ENCODE measurements at regions not wholly inside any gene's neighbourhood (a gene's known extent, or its start where the extent isn't known, plus 50 kb on each side); places are given as distances from the start of the nearest gene placed in this dataset.

DNA sequence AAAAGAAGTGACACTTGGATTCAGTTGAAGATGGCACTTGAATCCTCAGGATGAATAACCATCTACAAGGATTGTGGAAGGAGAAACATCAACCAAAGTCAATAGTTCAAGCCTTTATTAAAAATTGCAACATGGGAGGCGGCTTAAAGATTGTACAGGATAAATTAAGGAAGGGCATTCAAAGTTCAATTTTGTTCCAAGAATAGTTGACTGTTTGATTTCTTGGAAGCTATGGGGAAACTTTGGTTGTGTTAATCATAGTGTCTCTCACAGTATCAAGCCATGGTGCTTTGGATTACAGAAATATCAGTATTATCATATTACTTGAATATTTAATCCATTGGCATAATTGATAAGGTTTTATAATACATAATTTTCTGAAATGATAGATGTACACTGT is 1844.3 kb downstream of the MAT2B start:
- DNase-seq (ENCODE audit: low spot score) (no peak), ATAC-seq (ENCODE audit: low read depth) (no peak)
- Histone ChIP-seq H3K4me3 (ENCODE audit: severe bottlenecking) (no peak overlapping the region), H3K36me3 (ENCODE audit: low read depth) (no peaks in the 10 kb centered on the region), H3K27me3 (ENCODE audit: insufficient read depth, poor library complexity, severe bottlenecking) (no peaks in the 10 kb centered on the region), H3K27ac (ENCODE audit: poor library complexity, severe bottlenecking) (no peak overlapping the region), H3K4me1 (ENCODE audit: insufficient read depth, poor library complexity, severe bottlenecking) (no peaks in the 10 kb centered on the region), H3K9me3 (ENCODE audit: severe bottlenecking) (no peaks in the 10 kb centered on the region)
- TF ChIP-seq, protein P1, sequence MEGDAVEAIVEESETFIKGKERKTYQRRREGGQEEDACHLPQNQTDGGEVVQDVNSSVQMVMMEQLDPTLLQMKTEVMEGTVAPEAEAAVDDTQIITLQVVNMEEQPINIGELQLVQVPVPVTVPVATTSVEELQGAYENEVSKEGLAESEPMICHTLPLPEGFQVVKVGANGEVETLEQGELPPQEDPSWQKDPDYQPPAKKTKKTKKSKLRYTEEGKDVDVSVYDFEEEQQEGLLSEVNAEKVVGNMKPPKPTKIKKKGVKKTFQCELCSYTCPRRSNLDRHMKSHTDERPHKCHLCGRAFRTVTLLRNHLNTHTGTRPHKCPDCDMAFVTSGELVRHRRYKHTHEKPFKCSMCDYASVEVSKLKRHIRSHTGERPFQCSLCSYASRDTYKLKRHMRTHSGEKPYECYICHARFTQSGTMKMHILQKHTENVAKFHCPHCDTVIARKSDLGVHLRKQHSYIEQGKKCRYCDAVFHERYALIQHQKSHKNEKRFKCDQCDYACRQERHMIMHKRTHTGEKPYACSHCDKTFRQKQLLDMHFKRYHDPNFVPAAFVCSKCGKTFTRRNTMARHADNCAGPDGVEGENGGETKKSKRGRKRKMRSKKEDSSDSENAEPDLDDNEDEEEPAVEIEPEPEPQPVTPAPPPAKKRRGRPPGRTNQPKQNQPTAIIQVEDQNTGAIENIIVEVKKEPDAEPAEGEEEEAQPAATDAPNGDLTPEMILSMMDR (IDR thresholded peaks at IDR 0.05; ENCODE audit: poor library complexity, severe bottlenecking): no peak

DNA sequence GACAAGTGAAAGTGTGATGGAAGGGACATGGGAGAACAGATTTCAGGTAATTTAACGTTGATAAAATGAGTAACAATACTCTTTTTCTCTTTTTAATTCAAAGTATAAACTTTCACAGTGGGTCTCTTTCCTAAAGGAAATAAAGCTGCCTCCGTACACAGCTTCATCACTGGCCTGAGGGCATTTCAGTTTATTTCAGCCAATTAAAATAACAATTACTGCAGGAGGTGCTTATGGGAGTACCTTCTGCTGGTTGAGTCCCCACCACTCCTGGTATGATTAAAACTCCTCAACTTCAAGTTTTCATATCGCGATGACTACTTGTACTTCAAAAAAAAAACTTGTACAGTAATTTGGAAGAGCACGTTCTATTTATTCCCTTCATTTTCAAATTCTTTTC is 1845.9 kb downstream of the MAT2B start:
- no peaks in the 10 kb centered on the region for H3K9me3 ChIP-seq (ENCODE audit: severe bottlenecking)
- no peak overlapping the region for H3K27ac ChIP-seq (ENCODE audit: poor library complexity, severe bottlenecking)
- no peaks in the 10 kb centered on the region for H3K27me3 ChIP-seq (ENCODE audit: insufficient read depth, poor library complexity, severe bottlenecking)
- DNase-seq (ENCODE audit: low spot score) (no peak), ATAC-seq (ENCODE audit: low read depth) (no peak)
- H3K4me1 ChIP-seq (ENCODE audit: insufficient read depth, poor library complexity, severe bottlenecking): no peaks in the 10 kb centered on the region
- TF ChIP-seq, protein P1 (IDR thresholded peaks at IDR 0.05; ENCODE audit: poor library complexity, severe bottlenecking): no peak
- no peaks in the 10 kb centered on the region for H3K36me3 ChIP-seq (ENCODE audit: low read depth)
- no peak overlapping the region for H3K4me3 ChIP-seq (ENCODE audit: severe bottlenecking)

DNA sequence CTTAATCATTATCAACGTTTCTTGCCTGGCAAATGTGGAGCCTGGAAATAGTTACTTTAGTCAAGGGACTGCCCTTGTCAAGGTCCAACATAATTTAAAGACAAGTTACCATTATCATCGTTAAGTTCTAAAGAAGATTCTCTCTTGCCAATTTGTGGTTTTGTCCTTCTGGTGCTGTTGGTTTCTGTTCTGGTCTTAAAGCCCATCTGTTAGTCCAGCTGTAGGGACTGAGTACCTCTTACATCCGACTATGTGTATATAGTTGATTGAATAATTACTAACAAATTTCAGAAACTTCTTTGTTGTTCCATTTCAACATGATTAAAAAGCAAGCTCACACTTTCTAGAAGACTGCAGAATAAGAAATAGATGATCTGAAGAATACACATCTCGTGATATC is 1854.9 kb downstream of the MAT2B start:
- no peaks in the 10 kb centered on the region for H3K9me3 ChIP-seq (ENCODE audit: severe bottlenecking)
- no peak for DNase-seq (ENCODE audit: low spot score)
- H3K36me3 ChIP-seq (ENCODE audit: low read depth): no peaks in the 10 kb centered on the region
- no peak overlapping the region for H3K4me3 ChIP-seq (ENCODE audit: severe bottlenecking)
- H3K27me3 ChIP-seq (ENCODE audit: insufficient read depth, poor library complexity, severe bottlenecking): no peaks in the 10 kb centered on the region
- TF ChIP-seq, protein P1 (IDR thresholded peaks at IDR 0.05; ENCODE audit: poor library complexity, severe bottlenecking): no peak
- no peaks in the 10 kb centered on the region for H3K4me1 ChIP-seq (ENCODE audit: insufficient read depth, poor library complexity, severe bottlenecking)
- no peak for ATAC-seq (ENCODE audit: low read depth)
- no peak overlapping the region for H3K27ac ChIP-seq (ENCODE audit: poor library complexity, severe bottlenecking)

DNA sequence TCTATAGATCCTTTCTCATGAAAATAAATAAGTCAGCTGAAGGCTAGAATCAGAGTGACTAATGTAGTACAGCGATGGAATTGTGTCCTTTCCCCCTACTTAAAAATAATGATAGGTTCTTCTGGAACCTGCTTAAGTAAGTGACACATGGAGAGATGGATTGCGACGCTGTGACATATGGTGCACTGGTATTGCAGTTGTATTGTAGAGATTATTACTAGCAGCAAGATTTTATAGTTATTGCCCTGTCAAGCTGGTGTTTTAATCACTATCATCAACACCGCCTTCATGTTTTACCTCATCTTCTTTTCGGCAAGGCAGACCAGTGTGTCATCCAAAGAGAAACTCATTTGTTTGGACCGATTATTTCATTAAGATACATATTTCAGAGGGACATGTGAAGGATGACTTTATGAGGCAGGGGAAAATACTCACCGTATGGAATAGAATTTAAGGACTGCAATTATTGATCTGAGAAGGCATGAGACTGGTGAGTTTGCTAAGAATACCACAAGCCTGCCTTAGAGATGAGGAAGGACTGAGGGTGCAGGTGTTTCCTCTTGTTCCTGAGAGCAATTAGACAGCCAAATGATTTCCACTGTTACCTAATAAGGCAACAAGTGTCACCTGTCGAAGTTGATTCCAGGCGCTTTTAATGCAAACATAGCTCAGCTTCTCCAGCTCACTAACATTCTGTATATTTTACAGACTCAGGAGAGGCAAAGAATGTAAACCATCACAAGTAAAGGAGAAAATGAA is 1855.5 kb downstream of the MAT2B start:
- no peak for DNase-seq (ENCODE audit: low spot score)
- Histone ChIP-seq H3K4me1 (ENCODE audit: insufficient read depth, poor library complexity, severe bottlenecking) (no peaks in the 10 kb centered on the region), H3K27me3 (ENCODE audit: insufficient read depth, poor library complexity, severe bottlenecking) (no peaks in the 10 kb centered on the region), H3K9me3 (ENCODE audit: severe bottlenecking) (no peaks in the 10 kb centered on the region), H3K4me3 (ENCODE audit: severe bottlenecking) (no peak overlapping the region), H3K27ac (ENCODE audit: poor library complexity, severe bottlenecking) (no peak overlapping the region), H3K36me3 (ENCODE audit: low read depth) (no peaks in the 10 kb centered on the region)
- ATAC-seq (ENCODE audit: low read depth): no peak
- TF ChIP-seq, protein P1 (IDR thresholded peaks at IDR 0.05; ENCODE audit: poor library complexity, severe bottlenecking): no peak

DNA sequence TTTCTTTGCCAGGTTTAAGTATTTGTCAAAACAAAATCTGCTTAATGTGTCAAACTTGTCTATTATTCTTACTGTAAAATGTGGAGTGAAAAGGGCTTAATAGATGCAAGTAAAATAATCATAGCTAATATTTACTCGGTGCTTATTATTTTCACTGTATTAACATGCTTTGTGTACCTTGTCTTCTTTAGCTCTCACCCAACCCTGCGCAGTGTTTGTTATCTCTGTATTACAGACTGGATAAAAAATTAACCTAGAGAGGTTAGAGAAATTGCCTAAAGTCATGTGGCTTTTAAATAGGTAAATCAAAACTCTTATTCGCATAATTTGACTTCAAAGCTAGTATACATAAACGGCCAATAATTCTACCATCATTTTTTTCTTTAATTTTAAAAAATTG is 1864.8 kb downstream of the MAT2B start:
- TF ChIP-seq, protein P1 (IDR thresholded peaks at IDR 0.05; ENCODE audit: poor library complexity, severe bottlenecking): no peak
- Histone ChIP-seq H3K9me3 (ENCODE audit: severe bottlenecking) (no peaks in the 10 kb centered on the region), H3K27me3 (ENCODE audit: insufficient read depth, poor library complexity, severe bottlenecking) (peaks cover 11% of the 10 kb centered on the region)

More for the DNA sequence above, 1864.8 kb downstream of the MAT2B start:
- no peak for DNase-seq (ENCODE audit: low spot score)
- H3K27ac ChIP-seq (ENCODE audit: poor library complexity, severe bottlenecking): no peak overlapping the region
- H3K4me1 ChIP-seq (ENCODE audit: insufficient read depth, poor library complexity, severe bottlenecking): peaks cover 9% of the 10 kb centered on the region
- H3K36me3 ChIP-seq (ENCODE audit: low read depth): no peaks in the 10 kb centered on the region
- H3K4me3 ChIP-seq (ENCODE audit: severe bottlenecking): no peak overlapping the region
- no peak for ATAC-seq (ENCODE audit: low read depth)
